GM12878 (cell line): ENCODE measurements at regions not wholly inside any gene's neighbourhood (a gene's known extent, or its start where the extent isn't known, plus 50 kb on each side); places are given as distances from the start of the nearest gene placed in this dataset. TPM values are rescaled to one million over a fixed set of nuclear protein-coding genes. Genes with fewer than 3 reads are reported as not detected.

Experiments
- ATAC-seq: fragments of 200-7000 bp; cut with Tn5 transposase; 3 replicates; pipeline ENCODE4 v1.9.1; 2020; ENCODE audit warnings: mild to moderate bottlenecking, moderate library complexity
- BruUV-seq: library from RNA; stranded (reverse); fragments of 400-500 nt; replicated peaks from 2 replicates; lab custom pipeline; 2021; lab: Mats Ljungman, UMichigan
- CTCF ChIA-PET: fragments of 300-600 bp; sonication (Branson Sonifier 250); formaldehyde crosslinking; extraction: SDS; loops from one replicate; lab custom pipeline; 2021; ENCODE audit warnings: inconsistent platforms; lab: Yijun Ruan, JAX
- POLR2A ChIA-PET: fragments of 350-600 bp; formaldehyde crosslinking; extraction: SDS; loops from one replicate; lab custom pipeline; 2021; ENCODE audit warnings: inconsistent platforms; lab: Charles Lee
- RAD21 ChIA-PET: fragments of 300-600 bp; sonication (Branson Sonifier 250); formaldehyde crosslinking; loops from one replicate; lab custom pipeline; 2023; ENCODE audit warnings: antibody characterized with exemption; ENCODE audit not compliant: unreplicated experiment; lab: Charles Lee
- SMC1A ChIA-PET: fragments of 300-600 bp; sonication (Branson Sonifier 250); formaldehyde crosslinking; loops from one replicate; lab custom pipeline; 2023; ENCODE audit not compliant: unreplicated experiment, uncharacterized antibody; lab: Charles Lee
- DNase-seq: peaks from one replicate; pipeline ENCODE4 v3.0.0-alpha.2; 2011; ENCODE audit warnings: low read depth, low spot score
- FAIRE-seq: peaks from 3 replicates; lab custom pipeline; 2011; peaks lifted over from hg19 to GRCh38; lab: Jason Lieb, UNC
- H2AFZ ChIP-seq: 2 replicates; pipeline ENCODE4 v1.6.0; 2011; ENCODE audit warnings: low read depth, low read length, control low read depth; ENCODE audit not compliant: control insufficient read depth
- H3K27ac ChIP-seq: 2 replicates; pipeline ENCODE4 v1.5.1; 2011; ENCODE audit warnings: control low read depth; ENCODE audit not compliant: control insufficient read depth, insufficient read depth
- H3K27me3 ChIP-seq, 2 experiments: replicated peaks in 1 of 2; 2 replicates each; pipeline versions ENCODE4 v1.6.0 to v1.6.1; 2011; ENCODE audit warnings: low read length in 1 of 2; ENCODE audit not compliant: control insufficient read depth in 2 of 2, insufficient read depth in 2 of 2
- H3K36me3 ChIP-seq, 2 experiments: 2 replicates each; pipeline ENCODE4 v1.5.1; 2011; ENCODE audit warnings: low read length in 1 of 2; ENCODE audit not compliant: control insufficient read depth in 2 of 2, insufficient read depth in 2 of 2
- H3K4me1 ChIP-seq: 2 replicates; pipeline ENCODE4 v1.6.1; 2011; ENCODE audit warnings: mild to moderate bottlenecking, low read length, moderate library complexity, mixed read lengths; ENCODE audit not compliant: control insufficient read depth, insufficient read depth
- H3K4me2 ChIP-seq: 2 replicates; pipeline ENCODE4 v1.6.0; 2011; ENCODE audit warnings: control low read depth; ENCODE audit not compliant: control insufficient read depth, insufficient read depth
- H3K4me3 ChIP-seq: fragments of 200-600 bp; sonication (generic); 2 replicates; pipeline ENCODE4 v1.5.1; 2016
- H3K79me2 ChIP-seq: 2 replicates; pipeline ENCODE4 v1.6.0; 2011; ENCODE audit warnings: low read length; ENCODE audit not compliant: control insufficient read depth, insufficient read depth
- H3K9ac ChIP-seq: 2 replicates; pipeline ENCODE4 v1.8.0; 2011; ENCODE audit warnings: low read length, control low read depth, mixed read lengths; ENCODE audit not compliant: control insufficient read depth, insufficient read depth
- H3K9me3 ChIP-seq: replicated peaks from 3 replicates; pipeline ENCODE4 v1.5.1; 2011; ENCODE audit warnings: mild to moderate bottlenecking, low read length; ENCODE audit not compliant: control insufficient read depth, insufficient read depth
- H4K20me1 ChIP-seq: 2 replicates; pipeline ENCODE4 v1.6.0; 2011; ENCODE audit not compliant: control insufficient read depth, insufficient read depth
- ATF3 ChIP-seq: IDR thresholded peaks from 2 replicates; pipeline ENCODE4 v1.6.1; 2011; ENCODE audit warnings: low read depth, mild to moderate bottlenecking, low read length, moderate library complexity, borderline replicate concordance; ENCODE audit errors: extremely low read depth
- ETV6 ChIP-seq, 2 experiments: fragments of 450-650 bp in 1 of 2; IDR thresholded peaks in 1 of 2; conservative IDR thresholded peaks in 1 of 2; 2 replicates each; pipeline ENCODE4 v1.6.1; 2014; ENCODE audit warnings: antibody characterized with exemption in 1 of 2, borderline replicate concordance in 1 of 2, low read depth in 1 of 2, mild to moderate bottlenecking in 1 of 2, moderate library complexity in 1 of 2
- RCOR1 ChIP-seq: conservative IDR thresholded peaks from 2 replicates; pipeline ENCODE4 v1.6.1; 2012; ENCODE audit warnings: low read depth, low read length, improper control_type of control experiment
- ZNF274 ChIP-seq: IDR thresholded peaks from one replicate; pipeline ENCODE4 v1.8.0; 2011; ENCODE audit not compliant: insufficient read length, insufficient read depth
- WGBS: methylation state at CpG from one replicate; pipeline ENCODE4 v1.1.6; 2016; ENCODE audit warnings: low lambda C conversion rate; ENCODE audit not compliant: insufficient replicate concordance, insufficient coverage; ENCODE audit errors: missing lambda C conversion rate; 5-methylcytosine and 5-hydroxymethylcytosine counted together
- in situ Hi-C: fragments of 300-500 bp; cut with MboI; formaldehyde crosslinking; loops from 9 replicates; pipeline ENCODE4 v1.14.3; 2018; ENCODE audit warnings: mixed read lengths
- intact Hi-C: fragments of 100-400 bp; cut with micrococcal nuclease; formaldehyde crosslinking; loops from one replicate; pipeline ENCODE4 v1.14.2; 2022; ENCODE audit not compliant: unreplicated experiment
- small RNA-seq: library from RNA; depleted of rRNA; stranded (forward); fragments of <200 nt; gene quantifications from one replicate; pipeline ENCODE3, GENCODE V24; 2014

GRCh38 chrX:112896051-112896450 is 55.4 kb upstream of the AMOT start:
- ChIA-PET CTCF (interaction anchor here (0.7 kb wide), 1 partner anchor 63 kb away, joined by 3 read pairs; no protein-coding TSS in a partner anchor), POLR2A (no interaction called here), RAD21 (no interaction called here), SMC1A (no interaction called here)
- DNase-seq (no peak), ATAC-seq (no peak), FAIRE-seq (no peak)
- Histone ChIP-seq H3K4me1 (no peaks in the 10 kb centered on the region), H3K9ac (no peak overlapping the region), H3K27me3 (no peaks in the 10 kb centered on the region), H4K20me1 (no peaks in the 10 kb centered on the region), H3K79me2 (no peaks in the 10 kb centered on the region), H2AFZ (no peak overlapping the region), H3K9me3 (no peaks in the 10 kb centered on the region), H3K36me3 (no peaks in the 10 kb centered on the region), H3K27ac (no peak overlapping the region), H3K4me2 (no peak overlapping the region), H3K4me3 (no peak overlapping the region)
- intact Hi-C loops (no loop called here), in situ Hi-C loops (no loop called here)
- TF ChIP-seq ZNF274 (no peak), RCOR1 (no peak), ETV6 (conservative IDR thresholded peaks at IDR 0.05 in 1 of 2, IDR thresholded peaks at IDR 0.05 in 1 of 2; ENCODE audit: borderline replicate concordance in 1 of 2, low read depth in 1 of 2) (no peak), ATF3 (no peak)
- no TSS peak for BruUV-seq
- 8% methylated on average over 1 of the region's 1 CpG for WGBS

Small RNAs in the stretch of these regions (small RNA-seq; reads per million reads assigned to genes)
- gene AL031183.1 (not detected), gene RF00012 (not detected), gene RF00088 (not detected), gene RN7SL93P (not detected), gene RNU1-57P (not detected), gene RNU6-1015P (not detected)
